ENCODE measurements at regions not wholly inside any gene's neighbourhood (a gene's known extent, or its start where the extent isn't known, plus 50 kb on each side); places are given as distances from the start of the nearest gene placed in this dataset.

DNA sequence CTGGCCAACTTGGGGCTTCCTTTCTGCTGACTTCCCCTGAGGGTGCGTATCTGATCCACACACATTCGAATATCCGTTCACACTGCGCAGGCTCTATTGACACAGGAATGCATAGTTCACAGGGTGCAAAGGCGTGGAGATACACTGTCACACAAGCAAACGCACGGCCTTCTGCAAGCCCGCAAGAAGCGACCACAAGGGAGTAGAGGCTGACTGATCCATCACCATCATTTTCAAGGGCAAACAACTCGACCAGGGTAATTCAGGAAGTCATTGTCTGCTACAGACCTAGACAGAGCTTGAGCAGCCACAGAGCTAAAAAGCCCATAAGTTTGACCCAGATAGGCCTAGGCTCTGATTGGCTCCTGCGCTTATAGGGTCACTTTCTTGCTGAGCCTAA is 392.3 kb downstream of the MN1 start (continued):
- TF ChIP-seq, protein P1, sequence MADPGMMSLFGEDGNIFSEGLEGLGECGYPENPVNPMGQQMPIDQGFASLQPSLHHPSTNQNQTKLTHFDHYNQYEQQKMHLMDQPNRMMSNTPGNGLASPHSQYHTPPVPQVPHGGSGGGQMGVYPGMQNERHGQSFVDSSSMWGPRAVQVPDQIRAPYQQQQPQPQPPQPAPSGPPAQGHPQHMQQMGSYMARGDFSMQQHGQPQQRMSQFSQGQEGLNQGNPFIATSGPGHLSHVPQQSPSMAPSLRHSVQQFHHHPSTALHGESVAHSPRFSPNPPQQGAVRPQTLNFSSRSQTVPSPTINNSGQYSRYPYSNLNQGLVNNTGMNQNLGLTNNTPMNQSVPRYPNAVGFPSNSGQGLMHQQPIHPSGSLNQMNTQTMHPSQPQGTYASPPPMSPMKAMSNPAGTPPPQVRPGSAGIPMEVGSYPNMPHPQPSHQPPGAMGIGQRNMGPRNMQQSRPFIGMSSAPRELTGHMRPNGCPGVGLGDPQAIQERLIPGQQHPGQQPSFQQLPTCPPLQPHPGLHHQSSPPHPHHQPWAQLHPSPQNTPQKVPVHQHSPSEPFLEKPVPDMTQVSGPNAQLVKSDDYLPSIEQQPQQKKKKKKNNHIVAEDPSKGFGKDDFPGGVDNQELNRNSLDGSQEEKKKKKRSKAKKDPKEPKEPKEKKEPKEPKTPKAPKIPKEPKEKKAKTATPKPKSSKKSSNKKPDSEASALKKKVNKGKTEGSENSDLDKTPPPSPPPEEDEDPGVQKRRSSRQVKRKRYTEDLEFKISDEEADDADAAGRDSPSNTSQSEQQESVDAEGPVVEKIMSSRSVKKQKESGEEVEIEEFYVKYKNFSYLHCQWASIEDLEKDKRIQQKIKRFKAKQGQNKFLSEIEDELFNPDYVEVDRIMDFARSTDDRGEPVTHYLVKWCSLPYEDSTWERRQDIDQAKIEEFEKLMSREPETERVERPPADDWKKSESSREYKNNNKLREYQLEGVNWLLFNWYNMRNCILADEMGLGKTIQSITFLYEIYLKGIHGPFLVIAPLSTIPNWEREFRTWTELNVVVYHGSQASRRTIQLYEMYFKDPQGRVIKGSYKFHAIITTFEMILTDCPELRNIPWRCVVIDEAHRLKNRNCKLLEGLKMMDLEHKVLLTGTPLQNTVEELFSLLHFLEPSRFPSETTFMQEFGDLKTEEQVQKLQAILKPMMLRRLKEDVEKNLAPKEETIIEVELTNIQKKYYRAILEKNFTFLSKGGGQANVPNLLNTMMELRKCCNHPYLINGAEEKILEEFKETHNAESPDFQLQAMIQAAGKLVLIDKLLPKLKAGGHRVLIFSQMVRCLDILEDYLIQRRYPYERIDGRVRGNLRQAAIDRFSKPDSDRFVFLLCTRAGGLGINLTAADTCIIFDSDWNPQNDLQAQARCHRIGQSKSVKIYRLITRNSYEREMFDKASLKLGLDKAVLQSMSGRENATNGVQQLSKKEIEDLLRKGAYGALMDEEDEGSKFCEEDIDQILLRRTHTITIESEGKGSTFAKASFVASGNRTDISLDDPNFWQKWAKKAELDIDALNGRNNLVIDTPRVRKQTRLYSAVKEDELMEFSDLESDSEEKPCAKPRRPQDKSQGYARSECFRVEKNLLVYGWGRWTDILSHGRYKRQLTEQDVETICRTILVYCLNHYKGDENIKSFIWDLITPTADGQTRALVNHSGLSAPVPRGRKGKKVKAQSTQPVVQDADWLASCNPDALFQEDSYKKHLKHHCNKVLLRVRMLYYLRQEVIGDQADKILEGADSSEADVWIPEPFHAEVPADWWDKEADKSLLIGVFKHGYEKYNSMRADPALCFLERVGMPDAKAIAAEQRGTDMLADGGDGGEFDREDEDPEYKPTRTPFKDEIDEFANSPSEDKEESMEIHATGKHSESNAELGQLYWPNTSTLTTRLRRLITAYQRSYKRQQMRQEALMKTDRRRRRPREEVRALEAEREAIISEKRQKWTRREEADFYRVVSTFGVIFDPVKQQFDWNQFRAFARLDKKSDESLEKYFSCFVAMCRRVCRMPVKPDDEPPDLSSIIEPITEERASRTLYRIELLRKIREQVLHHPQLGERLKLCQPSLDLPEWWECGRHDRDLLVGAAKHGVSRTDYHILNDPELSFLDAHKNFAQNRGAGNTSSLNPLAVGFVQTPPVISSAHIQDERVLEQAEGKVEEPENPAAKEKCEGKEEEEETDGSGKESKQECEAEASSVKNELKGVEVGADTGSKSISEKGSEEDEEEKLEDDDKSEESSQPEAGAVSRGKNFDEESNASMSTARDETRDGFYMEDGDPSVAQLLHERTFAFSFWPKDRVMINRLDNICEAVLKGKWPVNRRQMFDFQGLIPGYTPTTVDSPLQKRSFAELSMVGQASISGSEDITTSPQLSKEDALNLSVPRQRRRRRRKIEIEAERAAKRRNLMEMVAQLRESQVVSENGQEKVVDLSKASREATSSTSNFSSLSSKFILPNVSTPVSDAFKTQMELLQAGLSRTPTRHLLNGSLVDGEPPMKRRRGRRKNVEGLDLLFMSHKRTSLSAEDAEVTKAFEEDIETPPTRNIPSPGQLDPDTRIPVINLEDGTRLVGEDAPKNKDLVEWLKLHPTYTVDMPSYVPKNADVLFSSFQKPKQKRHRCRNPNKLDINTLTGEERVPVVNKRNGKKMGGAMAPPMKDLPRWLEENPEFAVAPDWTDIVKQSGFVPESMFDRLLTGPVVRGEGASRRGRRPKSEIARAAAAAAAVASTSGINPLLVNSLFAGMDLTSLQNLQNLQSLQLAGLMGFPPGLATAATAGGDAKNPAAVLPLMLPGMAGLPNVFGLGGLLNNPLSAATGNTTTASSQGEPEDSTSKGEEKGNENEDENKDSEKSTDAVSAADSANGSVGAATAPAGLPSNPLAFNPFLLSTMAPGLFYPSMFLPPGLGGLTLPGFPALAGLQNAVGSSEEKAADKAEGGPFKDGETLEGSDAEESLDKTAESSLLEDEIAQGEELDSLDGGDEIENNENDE (IDR thresholded peaks at IDR 0.05; ENCODE audit: insufficient replicate concordance, low read length) = no peak
- TF ChIP-seq ZNF274 (IDR thresholded peaks at IDR 0.05; ENCODE audit: borderline replicate concordance, extremely low read depth, low read length) (no peak), KDM5A (IDR thresholded peaks at IDR 0.05; ENCODE audit: low read length) (no peak), EZH2 (IDR thresholded peaks at IDR 0.05; ENCODE audit: low read depth, low read length, severe bottlenecking) (no peak), SP4 (IDR thresholded peaks at IDR 0.05; ENCODE audit: low read length) (no peak), CHD1 (IDR thresholded peaks at IDR 0.05; ENCODE audit: low read depth, low read length) (no peak)

Measured in H1 (cell line).